Left lobe of liver (tissue), 2 donors: ENCODE measurements at regions not wholly inside any gene's neighbourhood (a gene's known extent, or its start where the extent isn't known, plus 50 kb on each side); places are given as distances from the start of the nearest gene placed in this dataset.
"Not testable (repeated sequence)": the region's sequence is repeated elsewhere in the genome, so short reads cannot be mapped to it uniquely, and the experiment has no call there.

ENCODE experiments used
- ATAC-seq: fragments of 200-7000 bp; cut with Tn5 transposase; one replicate; pipeline ENCODE4 v1.9.1; 2020; ENCODE audit warnings: mild to moderate bottlenecking, moderate library complexity
- DNase-seq: peaks from one replicate; pipeline ENCODE4 v3.0.0-alpha.2; 2020; ENCODE audit warnings: low spot score
- donor health status: DM: no; HTN: no; CAD: no; lungs with moderate emphysema.
- donor health status: DM: no; HTN: yes; CAD: no.

DNA sequence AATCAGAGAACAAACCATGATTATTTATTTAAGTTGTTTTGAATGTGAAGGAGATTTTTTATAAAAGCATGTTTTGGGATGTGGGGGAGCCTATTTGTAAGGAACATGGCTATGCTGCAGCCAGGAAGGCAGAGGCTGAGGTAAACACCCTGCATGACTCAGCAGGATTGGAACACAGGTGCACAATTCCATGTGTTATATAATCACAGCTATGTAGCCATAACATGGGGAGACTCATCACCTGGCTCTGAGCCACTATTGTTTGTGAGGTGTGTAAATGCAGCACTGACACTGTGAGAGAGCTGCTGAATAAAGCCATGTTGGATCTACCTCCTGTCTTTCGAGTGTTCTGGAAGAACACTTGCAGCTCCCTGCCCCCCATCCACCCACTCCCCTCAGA, 1009.8 kb downstream of the DNAH5 start:
- DNase-seq, result no peak

DNA sequence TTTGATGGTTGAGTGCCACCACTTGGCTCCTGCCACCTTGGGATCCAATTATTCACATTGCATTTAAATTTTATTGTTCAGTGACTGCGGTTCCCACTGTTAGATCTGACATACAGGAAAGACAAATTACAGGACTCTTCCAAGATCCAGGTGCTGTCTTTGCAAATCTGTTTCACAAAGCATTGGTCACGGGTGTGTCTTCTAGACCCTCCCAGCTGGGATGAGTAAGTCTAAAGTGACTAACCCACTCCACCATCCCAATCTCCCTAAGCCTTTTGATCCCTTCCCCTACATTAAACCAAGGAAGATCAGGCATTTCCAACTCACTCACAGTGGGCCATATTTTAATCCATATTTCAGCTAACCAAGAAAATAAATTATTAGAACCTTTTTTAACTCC, 1016.3 kb upstream of the CTNND2 start:
- DNase-seq, result no peak
- ATAC-seq, result no peak

More for the DNA sequence above, 1009.8 kb downstream of the DNAH5 start:
- ATAC-seq, result no peak

DNA sequence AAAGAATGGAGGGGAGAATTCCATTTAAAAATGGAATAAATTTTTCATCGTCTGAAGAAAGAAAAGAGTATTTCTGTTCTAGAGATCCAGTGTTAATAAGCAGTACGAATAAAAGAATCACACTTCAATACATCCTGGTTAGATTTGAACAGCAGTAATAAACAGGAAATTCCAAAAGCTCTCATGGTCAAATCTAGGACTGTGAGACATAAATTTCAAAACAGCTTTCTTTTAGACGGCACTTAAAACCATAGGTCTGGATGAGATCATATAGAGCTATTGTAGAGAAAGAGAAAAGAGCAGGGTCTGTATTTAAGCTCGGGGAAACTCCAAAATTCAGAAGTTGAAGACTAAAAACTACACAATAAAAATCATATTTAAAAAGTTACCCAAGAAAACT, 1006.9 kb upstream of the CTNND2 start:
- ATAC-seq (no peak), DNase-seq (no peak)

- DNase-seq (no peak), ATAC-seq (no peak)
Observed at GRCh38 chr5:12910641-12911040, 1006.4 kb upstream of the CTNND2 start.

DNA sequence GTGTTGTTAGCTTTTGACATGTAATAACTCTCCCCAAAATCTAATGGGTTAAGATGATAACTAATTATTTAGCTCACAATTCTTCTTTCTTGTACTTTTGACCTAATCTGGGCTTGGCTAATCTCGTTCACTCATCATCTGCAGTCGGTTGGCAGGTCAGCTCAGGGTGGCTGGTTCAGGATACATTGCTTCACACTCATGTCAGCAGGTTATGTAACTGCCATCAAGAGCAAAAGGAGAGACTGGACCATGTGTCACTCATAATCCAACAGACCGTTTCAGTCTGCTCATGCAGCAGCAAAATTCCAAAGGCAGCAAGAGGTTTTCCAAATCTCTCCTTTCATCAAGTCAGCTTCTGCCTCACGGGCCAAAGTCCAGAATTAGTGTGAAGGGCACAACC, 998.4 kb upstream of the CTNND2 start:
- ATAC-seq, result peak; percentile 94
- DNase-seq, result peak; percentile 55

DNA sequence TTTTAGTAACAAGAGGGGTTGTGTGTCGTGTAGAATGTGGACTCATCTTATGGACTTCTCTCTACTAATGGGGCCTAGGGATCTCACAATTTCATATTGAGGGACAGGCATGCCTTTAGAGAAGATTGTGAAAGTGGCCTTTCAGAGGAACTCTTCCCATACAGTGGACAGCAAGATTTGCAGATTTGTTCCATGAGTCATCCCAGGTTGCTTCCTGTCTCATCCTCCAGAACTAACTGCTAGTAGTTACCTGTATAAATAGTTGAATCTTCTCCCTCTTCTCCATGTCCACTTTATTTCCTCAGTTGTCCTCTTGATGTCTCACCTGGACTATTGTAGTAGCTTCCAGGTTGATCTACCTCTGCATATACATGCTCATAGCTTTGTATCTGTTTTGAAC, 997.5 kb upstream of the CTNND2 start:
- no peak for ATAC-seq
- no peak for DNase-seq

GRCh38 chr5:12896086-12896485, 991.8 kb upstream of the CTNND2 start:
- DNase-seq (no peak), ATAC-seq (no peak)

- ATAC-seq (no peak), DNase-seq (no peak)
Observed at GRCh38 chr5:12885018-12885417, 980.8 kb upstream of the CTNND2 start.

GRCh38 chr5:12883395-12883794, 979.1 kb upstream of the CTNND2 start:
- ATAC-seq (no peak), DNase-seq (no peak)

GRCh38 chr5:12876541-12877298, 972.5 kb upstream of the CTNND2 start:
- ATAC-seq (peak; percentile 96), DNase-seq (peak; percentile 52)

DNA sequence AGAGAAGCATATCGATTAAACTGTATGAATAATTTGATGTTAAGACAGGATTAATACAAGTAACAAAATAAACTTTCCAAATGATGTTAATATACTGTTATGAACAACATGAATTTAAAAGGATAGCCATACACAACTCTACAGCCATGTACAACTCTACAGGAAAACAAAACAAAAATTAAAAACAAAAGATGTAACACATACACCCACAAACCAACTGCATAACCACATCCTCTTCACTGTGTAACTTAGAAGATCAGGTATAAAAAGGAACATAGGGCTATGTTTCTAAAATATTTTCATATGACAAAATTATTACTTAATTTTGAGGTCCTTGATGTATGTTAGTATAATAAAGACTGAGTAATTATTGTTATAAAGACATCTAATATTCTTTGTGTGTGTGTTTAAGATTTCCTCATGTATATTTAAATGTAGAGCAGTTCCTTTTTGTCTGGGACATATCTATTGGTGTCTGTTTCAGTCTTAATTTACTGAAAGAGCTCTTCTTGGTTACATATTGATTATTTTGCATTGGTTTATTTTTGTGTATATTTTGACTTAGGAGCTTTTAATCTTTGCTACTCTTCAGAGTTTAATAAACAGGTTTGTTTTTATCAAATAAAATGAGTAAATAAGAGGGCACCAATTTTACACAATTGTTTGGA, 966.8 kb upstream of the CTNND2 start:
- no peak for DNase-seq
- no peak for ATAC-seq

DNA sequence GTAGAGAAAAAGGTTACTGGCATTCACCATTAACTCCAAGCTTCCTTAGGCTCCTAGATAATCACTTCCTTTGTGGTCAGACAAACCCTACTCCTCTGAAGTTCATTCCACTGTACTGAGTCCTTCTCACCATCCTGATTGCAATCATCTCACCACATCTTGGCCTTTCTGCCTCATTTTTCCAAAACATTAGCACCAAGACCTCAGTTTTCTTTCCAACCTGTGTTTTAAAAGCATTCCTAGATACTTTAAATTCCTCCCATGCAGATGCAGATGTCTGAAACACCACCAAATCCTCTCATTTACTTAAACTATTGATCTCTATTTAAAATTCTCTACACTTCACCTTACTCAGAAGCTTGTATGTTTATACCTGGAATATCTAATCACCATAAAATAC, 961.3 kb upstream of the CTNND2 start:
- no peak for ATAC-seq
- DNase-seq, result no peak

DNA sequence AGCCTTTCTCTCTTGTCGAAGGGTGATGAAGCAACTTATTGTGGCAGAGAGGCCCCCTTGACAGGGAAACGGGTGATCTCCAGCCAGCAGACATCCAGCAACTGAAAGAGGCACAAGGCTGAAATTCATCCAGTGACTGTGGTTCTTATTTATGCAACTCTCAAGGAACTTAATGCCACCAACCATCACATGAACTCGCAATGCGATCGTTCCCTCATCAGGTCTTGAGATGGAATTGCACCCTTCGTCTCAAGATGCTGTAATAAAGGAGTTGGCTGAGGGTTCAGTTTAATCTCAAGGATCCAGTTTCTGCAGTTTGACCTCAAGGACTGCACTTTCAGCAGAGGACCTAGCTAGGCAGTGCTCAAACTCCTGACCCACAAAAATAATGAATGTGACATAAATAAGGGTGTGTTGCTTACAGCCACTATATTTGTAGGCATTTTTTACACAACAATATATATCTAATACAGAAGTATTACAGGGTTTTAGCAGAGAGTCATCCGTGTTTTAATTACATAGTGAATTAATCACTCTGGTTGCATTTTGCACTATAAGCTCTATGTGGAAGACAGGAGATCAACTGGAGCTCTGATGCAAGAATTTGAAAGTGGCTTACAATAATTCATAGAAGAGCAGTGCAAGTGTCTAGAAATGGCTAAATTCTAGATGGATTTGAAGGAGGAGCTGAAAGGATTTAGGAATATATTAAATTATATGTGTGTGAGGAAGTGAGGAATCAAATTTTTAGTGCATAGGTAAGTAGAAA, 957.8 kb upstream of the CTNND2 start:
- DNase-seq (no peak), ATAC-seq (no peak)

GRCh38 chr5:12856105-12856504, 951.9 kb upstream of the CTNND2 start:
- not testable (repeated sequence) for DNase-seq, ATAC-seq

DNA sequence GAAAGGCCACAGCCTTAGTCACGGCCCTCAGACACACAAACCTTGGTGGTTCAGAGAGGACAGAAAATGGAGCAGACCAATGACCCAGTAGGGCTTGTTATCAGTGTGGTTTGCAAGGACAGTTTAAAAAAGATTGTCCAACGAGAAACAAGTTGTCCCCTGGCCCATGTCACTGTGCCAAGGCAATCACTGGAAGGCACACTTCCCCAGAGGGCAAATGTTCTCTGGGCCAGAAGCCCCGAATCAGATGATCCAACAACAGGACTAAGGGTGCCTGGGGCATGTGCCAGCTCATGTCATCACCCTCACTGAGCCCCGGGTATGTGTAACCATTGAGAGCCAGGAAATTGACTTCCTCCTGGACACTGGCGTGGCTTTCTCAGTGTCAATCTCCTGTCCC, 950.1 kb upstream of the CTNND2 start:
- DNase-seq, result peak; percentile 86
- ATAC-seq, result peak; percentile 75

DNA sequence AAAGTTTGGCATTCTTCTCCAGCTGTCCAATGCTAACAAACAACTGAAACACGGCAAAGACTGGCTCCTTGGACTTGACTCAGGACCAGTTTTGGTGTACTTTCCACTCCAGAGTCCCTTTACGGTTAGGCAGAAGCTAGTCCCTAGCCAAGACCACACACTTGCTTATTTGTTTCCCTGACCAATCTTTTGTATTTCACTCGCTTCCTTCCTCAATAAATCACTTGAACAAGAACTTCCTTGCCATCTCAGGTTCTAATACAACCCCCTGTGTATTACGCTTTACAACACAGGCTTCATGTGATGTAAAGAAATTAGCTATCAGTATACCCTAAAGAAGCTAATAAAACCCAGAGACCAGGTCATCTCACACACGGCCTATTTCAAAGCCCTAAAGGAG, 947.5 kb upstream of the CTNND2 start:
- DNase-seq, result no peak

DNA sequence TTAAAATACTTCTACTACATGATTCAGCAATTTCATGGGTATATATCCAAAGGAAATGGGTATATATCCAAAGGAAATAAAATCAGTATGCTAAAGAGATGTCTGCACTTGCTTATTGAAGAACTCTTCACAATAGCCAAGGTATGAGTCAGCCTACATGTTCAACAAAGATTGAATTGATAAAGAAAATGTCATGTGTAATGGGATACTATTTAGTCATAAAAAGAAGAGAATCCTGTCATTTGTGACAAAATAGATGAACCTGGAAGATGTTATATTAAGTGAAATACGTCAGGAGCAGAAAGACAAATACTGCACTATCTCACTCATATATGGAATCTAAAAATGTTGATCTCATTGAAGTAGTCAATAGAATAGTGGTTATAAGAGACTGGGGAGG, 944.5 kb upstream of the CTNND2 start:
- DNase-seq, result no peak
- ATAC-seq, result no peak

More for the DNA sequence above, 947.5 kb upstream of the CTNND2 start:
- no peak for ATAC-seq

DNA sequence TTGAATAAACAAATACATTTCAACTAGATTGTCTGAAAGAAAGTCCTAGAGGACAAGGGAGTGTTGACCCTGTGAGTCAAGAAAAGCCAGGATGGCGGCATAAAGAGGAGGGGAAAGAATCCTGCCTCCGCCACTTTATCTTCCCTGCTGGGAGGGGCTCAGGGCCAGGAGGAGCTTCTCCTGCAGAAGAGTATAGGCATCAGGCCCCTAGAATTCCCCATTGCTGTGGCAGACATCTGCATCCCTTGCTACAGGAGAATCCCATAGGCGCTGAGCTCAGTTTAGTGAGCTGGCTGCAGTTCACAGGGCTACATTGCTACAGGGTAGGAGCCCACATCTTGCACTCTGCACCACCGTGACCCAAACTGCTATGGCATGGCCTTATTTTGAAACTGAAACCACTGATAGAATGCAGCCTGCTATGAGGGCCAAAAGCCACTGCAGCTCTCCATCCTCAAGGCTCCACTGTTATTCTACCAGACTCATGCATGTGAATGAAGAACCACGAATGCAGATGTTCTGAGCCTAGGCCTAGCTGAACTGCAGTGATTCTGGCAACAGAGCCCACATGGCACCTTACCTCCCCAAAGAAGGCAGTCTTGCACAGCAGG, 941.4 kb upstream of the CTNND2 start:
- ATAC-seq (no peak), DNase-seq (no peak)

- no peak for DNase-seq
- ATAC-seq, result no peak
Observed at GRCh38 chr5:12840972-12841371, 936.7 kb upstream of the CTNND2 start.

GRCh38 chr5:12837592-12837991, 933.3 kb upstream of the CTNND2 start:
- ATAC-seq (no peak), DNase-seq (no peak)

- DNase-seq (no peak), ATAC-seq (no peak)
Observed at GRCh38 chr5:12825163-12825562, 920.9 kb upstream of the CTNND2 start.
